ENCODE measurements at regions not wholly inside any gene's neighbourhood (a gene's known extent, or its start where the extent isn't known, plus 50 kb on each side); places are given as distances from the start of the nearest gene placed in this dataset.

- Histone ChIP-seq H3K36me3 (no peaks in the 10 kb centered on the region), H3K27me3 (no peaks in the 10 kb centered on the region), H3K27ac (no peak overlapping the region), H3K9me3 (no peaks in the 10 kb centered on the region), H3K4me1 (peaks cover 0 to 11% of the 10 kb centered on the region in 2 donors), H3K4me3 (no peak overlapping the region)
- ATAC-seq, result no peak
- intact Hi-C loops (cut with DNase I; ENCODE audit: low total_unique reads) (no loop called here), in situ Hi-C loops (cut with MboI; ENCODE audit: low sequenced_read_pairs in 4 of 4) (no loop called here)
- DNase-seq, result peak in 1 of 2 donors; percentile 7
- no peak for TF ChIP-seq CTCF (IDR thresholded peaks at IDR 0.05 in 4 of 5, conservative IDR thresholded peaks at IDR 0.05 in 1 of 5)
- no peak for TF ChIP-seq POLR2A (IDR thresholded peaks at IDR 0.05)
Observed at GRCh38 chr2:240362216-240362755, 73.2 kb upstream of the GPC1 start.

GRCh38 chr2:240362826-240363745, 72.4 kb upstream of the GPC1 start:
- in situ Hi-C loops (cut with MboI; ENCODE audit: low sequenced_read_pairs in 4 of 4), result no loop called here
- H3K4me3 ChIP-seq, result no peak overlapping the region
- H3K36me3 ChIP-seq, result no peaks in the 10 kb centered on the region
- intact Hi-C loops (cut with DNase I; ENCODE audit: low total_unique reads), result no loop called here
- DNase-seq, result peak in 1 of 2 donors; percentile 10
- no peaks in the 10 kb centered on the region for H3K9me3 ChIP-seq
- TF ChIP-seq CTCF (IDR thresholded peaks at IDR 0.05 in 4 of 5, conservative IDR thresholded peaks at IDR 0.05 in 1 of 5) (no peak), POLR2A (IDR thresholded peaks at IDR 0.05) (no peak)
- no peaks in the 10 kb centered on the region for H3K27me3 ChIP-seq
- H3K27ac ChIP-seq, result no peak overlapping the region
- no peak for ATAC-seq
- H3K4me1 ChIP-seq, result peaks cover 5 to 19% of the 10 kb centered on the region in 2 donors

GRCh38 chr2:240363746-240364581, 71.5 kb upstream of the GPC1 start:
- Histone ChIP-seq H3K36me3 (no peaks in the 10 kb centered on the region), H3K4me1 (peaks cover 14 to 28% of the 10 kb centered on the region in 2 donors), H3K27ac (no peak overlapping the region), H3K4me3 (no peak overlapping the region), H3K27me3 (no peaks in the 10 kb centered on the region), H3K9me3 (no peaks in the 10 kb centered on the region)
- TF ChIP-seq POLR2A (IDR thresholded peaks at IDR 0.05) (no peak), CTCF (IDR thresholded peaks at IDR 0.05 in 4 of 5, conservative IDR thresholded peaks at IDR 0.05 in 1 of 5) (no peak)
- ATAC-seq (no peak), DNase-seq (peak in 1 of 2 donors; percentile 11)
- intact Hi-C loops (cut with DNase I; ENCODE audit: low total_unique reads) (no loop called here), in situ Hi-C loops (cut with MboI; ENCODE audit: low sequenced_read_pairs in 4 of 4) (no loop called here)

- no peak for DNase-seq
Observed at GRCh38 chr2:240364582-240364960, 70.9 kb upstream of the GPC1 start.

More at GRCh38 chr2:240364582-240364960, 70.9 kb upstream of the GPC1 start:
- intact Hi-C loops (cut with DNase I; ENCODE audit: low total_unique reads), result no loop called here
- in situ Hi-C loops (cut with MboI; ENCODE audit: low sequenced_read_pairs in 4 of 4), result no loop called here
- Histone ChIP-seq H3K27me3 (no peaks in the 10 kb centered on the region), H3K4me3 (no peak overlapping the region), H3K36me3 (no peaks in the 10 kb centered on the region), H3K27ac (no peak overlapping the region), H3K4me1 (peaks cover 20 to 34% of the 10 kb centered on the region in 2 donors), H3K9me3 (no peaks in the 10 kb centered on the region)
- ATAC-seq, result no peak
- TF ChIP-seq POLR2A (IDR thresholded peaks at IDR 0.05), result no peak
- no peak for TF ChIP-seq CTCF (IDR thresholded peaks at IDR 0.05 in 4 of 5, conservative IDR thresholded peaks at IDR 0.05 in 1 of 5)

All from gastrocnemius medialis (tissue), 4 donors.